ENCODE measurements at regions not wholly inside any gene's neighbourhood (a gene's known extent, or its start where the extent isn't known, plus 50 kb on each side); places are given as distances from the start of the nearest gene placed in this dataset.
"Not testable (repeated sequence)": the region's sequence is repeated elsewhere in the genome, so short reads cannot be mapped to it uniquely, and the experiment has no call there.

- H3K79me2 ChIP-seq (ENCODE audit: insufficient read depth, low read length) = no peaks in the 10 kb centered on the region
- H3K36me3 ChIP-seq (ENCODE audit: insufficient read depth, low read length) = no peaks in the 10 kb centered on the region
- no peaks in the 10 kb centered on the region for H3K27me3 ChIP-seq (ENCODE audit: insufficient read depth, low read length)
- no peak overlapping the region for H3K4me2 ChIP-seq (ENCODE audit: insufficient read depth, low read length)
- H3K4me1 ChIP-seq (ENCODE audit: insufficient read depth, low read length) = no peaks in the 10 kb centered on the region
- no peak overlapping the region for H3K27ac ChIP-seq (ENCODE audit: low read depth, low read length)
- no peak overlapping the region for H2AFZ ChIP-seq (ENCODE audit: low read length)
- TF ChIP-seq CTCF (IDR thresholded peaks at IDR 0.05; ENCODE audit: extremely low read depth, low read depth, low read length) = no peak
- no peak overlapping the region for H3K4me3 ChIP-seq (ENCODE audit: insufficient read depth, low read length)
- no peak for DNase-seq (ENCODE audit: insufficient read length, low spot score, missing footprints)
- H4K20me1 ChIP-seq (ENCODE audit: insufficient read depth, low read length) = no peaks in the 10 kb centered on the region
- no peaks in the 10 kb centered on the region for H3K9me3 ChIP-seq (ENCODE audit: low read depth, low read length)
Measured at GRCh38 chr1:182309631-182310351, 81.8 kb downstream of the GLUL start.

GRCh38 chr1:182308826-182309225, 82.8 kb downstream of the GLUL start:
- no peak for TF ChIP-seq CTCF (IDR thresholded peaks at IDR 0.05; ENCODE audit: extremely low read depth, low read depth, low read length)
- H3K4me2 ChIP-seq (ENCODE audit: insufficient read depth, low read length) = no peak overlapping the region
- H2AFZ ChIP-seq (ENCODE audit: low read length) = no peak overlapping the region
- H3K4me3 ChIP-seq (ENCODE audit: insufficient read depth, low read length) = no peak overlapping the region
- H3K27ac ChIP-seq (ENCODE audit: low read depth, low read length) = no peak overlapping the region
- no peaks in the 10 kb centered on the region for H3K9me3 ChIP-seq (ENCODE audit: low read depth, low read length)
- no peaks in the 10 kb centered on the region for H4K20me1 ChIP-seq (ENCODE audit: insufficient read depth, low read length)
- no peaks in the 10 kb centered on the region for H3K79me2 ChIP-seq (ENCODE audit: insufficient read depth, low read length)
- no peaks in the 10 kb centered on the region for H3K27me3 ChIP-seq (ENCODE audit: insufficient read depth, low read length)
- H3K4me1 ChIP-seq (ENCODE audit: insufficient read depth, low read length) = no peaks in the 10 kb centered on the region
- no peaks in the 10 kb centered on the region for H3K36me3 ChIP-seq (ENCODE audit: insufficient read depth, low read length)
- DNase-seq (ENCODE audit: insufficient read length, low spot score, missing footprints) = no peak

- not testable (repeated sequence) for H4K20me1 ChIP-seq (ENCODE audit: insufficient read depth, low read length); H3K27ac ChIP-seq (ENCODE audit: low read depth, low read length); H3K4me2 ChIP-seq (ENCODE audit: insufficient read depth, low read length); DNase-seq (ENCODE audit: insufficient read length, low spot score, missing footprints); H3K36me3 ChIP-seq (ENCODE audit: insufficient read depth, low read length); H2AFZ ChIP-seq (ENCODE audit: low read length); H3K9me3 ChIP-seq (ENCODE audit: low read depth, low read length); H3K27me3 ChIP-seq (ENCODE audit: insufficient read depth, low read length); H3K4me3 ChIP-seq (ENCODE audit: insufficient read depth, low read length); H3K79me2 ChIP-seq (ENCODE audit: insufficient read depth, low read length); H3K4me1 ChIP-seq (ENCODE audit: insufficient read depth, low read length)
Measured at GRCh38 chr1:182307486-182307885, 84.1 kb downstream of the GLUL start.

- Histone ChIP-seq H3K36me3 (ENCODE audit: insufficient read depth, low read length) (no peaks in the 10 kb centered on the region), H3K27ac (ENCODE audit: low read depth, low read length) (no peak overlapping the region), H2AFZ (ENCODE audit: low read length) (no peak overlapping the region), H3K4me2 (ENCODE audit: insufficient read depth, low read length) (no peak overlapping the region), H4K20me1 (ENCODE audit: insufficient read depth, low read length) (no peaks in the 10 kb centered on the region), H3K4me1 (ENCODE audit: insufficient read depth, low read length) (no peaks in the 10 kb centered on the region), H3K27me3 (ENCODE audit: insufficient read depth, low read length) (no peaks in the 10 kb centered on the region), H3K4me3 (ENCODE audit: insufficient read depth, low read length) (no peak overlapping the region), H3K9me3 (ENCODE audit: low read depth, low read length) (no peaks in the 10 kb centered on the region), H3K79me2 (ENCODE audit: insufficient read depth, low read length) (no peaks in the 10 kb centered on the region)
- no peak for DNase-seq (ENCODE audit: insufficient read length, low spot score, missing footprints)
- no peak for TF ChIP-seq CTCF (IDR thresholded peaks at IDR 0.05; ENCODE audit: extremely low read depth, low read depth, low read length)
Measured at GRCh38 chr1:182305861-182306260, 85.7 kb downstream of the GLUL start.

Measured in osteoblast (primary cell).